ENCODE measurements at regions not wholly inside any gene's neighbourhood (a gene's known extent, or its start where the extent isn't known, plus 50 kb on each side); places are given as distances from the start of the nearest gene placed in this dataset.

DNA sequence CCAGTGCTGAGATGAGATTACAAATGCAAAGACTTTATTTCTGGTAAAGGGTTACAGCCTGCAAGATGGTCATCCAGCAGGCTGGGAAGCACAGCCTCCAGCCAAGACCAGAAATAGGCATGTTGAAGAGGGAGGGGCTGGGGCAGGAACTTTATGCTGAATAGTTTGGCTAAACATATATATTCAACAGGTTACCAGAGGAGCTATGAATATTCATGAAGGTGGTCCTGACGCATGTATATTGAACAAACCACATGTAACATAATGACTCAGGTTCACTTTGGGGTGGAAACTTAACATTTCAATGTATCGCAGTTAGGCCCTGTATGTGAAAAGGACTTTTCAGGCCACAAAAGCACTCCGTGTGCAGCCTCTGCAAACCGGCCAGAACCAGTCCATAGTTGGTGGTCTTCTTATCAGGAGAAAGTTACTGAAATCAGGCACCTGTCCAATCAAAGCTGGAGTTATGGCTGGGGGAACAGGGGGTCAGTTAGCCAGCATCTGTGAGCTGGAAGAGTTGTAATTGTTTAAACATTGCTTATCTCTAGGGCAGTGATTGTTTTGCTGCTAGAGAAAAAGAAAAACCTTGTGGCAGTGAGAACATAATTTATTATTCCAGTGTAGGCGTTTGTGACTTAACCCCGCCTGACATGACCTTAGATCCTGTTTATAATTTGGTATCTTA is 372.9 kb upstream of the AUTS2 start:
- TF ChIP-seq, protein P1, sequence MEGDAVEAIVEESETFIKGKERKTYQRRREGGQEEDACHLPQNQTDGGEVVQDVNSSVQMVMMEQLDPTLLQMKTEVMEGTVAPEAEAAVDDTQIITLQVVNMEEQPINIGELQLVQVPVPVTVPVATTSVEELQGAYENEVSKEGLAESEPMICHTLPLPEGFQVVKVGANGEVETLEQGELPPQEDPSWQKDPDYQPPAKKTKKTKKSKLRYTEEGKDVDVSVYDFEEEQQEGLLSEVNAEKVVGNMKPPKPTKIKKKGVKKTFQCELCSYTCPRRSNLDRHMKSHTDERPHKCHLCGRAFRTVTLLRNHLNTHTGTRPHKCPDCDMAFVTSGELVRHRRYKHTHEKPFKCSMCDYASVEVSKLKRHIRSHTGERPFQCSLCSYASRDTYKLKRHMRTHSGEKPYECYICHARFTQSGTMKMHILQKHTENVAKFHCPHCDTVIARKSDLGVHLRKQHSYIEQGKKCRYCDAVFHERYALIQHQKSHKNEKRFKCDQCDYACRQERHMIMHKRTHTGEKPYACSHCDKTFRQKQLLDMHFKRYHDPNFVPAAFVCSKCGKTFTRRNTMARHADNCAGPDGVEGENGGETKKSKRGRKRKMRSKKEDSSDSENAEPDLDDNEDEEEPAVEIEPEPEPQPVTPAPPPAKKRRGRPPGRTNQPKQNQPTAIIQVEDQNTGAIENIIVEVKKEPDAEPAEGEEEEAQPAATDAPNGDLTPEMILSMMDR (IDR thresholded peaks at IDR 0.05): no peak

- TF ChIP-seq, protein P1 (IDR thresholded peaks at IDR 0.05): no peak
These were observed 370.0 kb upstream of the AUTS2 start for GRCh38 chr7:69228212-69228811.

DNA sequence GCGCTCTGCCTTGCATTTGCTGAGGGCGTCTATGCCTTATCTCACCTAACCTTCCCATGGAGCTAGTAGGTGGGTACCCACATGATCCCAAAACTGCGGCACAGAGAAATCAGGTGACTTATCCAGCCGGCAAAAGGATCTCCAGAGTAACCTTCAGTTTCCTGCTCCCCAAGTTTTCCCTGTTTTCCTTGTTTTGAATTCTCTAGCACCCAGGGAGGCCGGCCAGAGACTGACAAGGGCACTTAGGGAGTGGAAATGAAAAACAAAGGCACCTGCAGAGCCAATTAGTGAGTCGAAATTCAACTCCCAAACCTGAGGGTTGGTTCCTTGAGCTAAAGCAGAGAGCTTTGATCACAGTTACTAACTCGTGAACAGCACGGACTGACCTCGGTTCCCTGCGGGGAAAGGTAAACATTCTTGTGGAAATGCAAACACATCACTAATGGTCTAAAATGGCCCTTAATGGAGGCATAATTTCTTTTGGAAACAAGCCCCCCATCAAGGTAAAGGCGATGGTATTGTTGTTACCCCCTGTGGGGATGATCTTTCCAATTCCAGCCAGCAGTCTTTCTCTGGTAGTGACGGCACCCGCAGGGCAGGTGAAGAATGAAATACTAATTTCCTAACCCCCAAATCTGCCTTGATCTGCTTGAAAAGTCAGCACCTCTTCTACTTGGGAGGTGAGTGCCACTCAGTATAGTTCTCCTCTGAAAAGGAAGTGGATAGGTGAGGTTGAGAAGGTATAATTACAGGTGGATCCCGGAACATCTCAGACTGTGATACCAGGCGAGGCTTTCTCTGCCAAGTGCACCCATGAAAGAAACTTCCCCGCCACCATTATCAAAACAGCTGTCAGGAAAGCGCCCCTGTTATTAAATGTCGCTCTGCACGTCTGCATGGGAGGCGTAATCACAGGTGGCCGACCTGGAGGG is 365.6 kb upstream of the AUTS2 start:
- TF ChIP-seq, protein P1 (IDR thresholded peaks at IDR 0.05): no peak

DNA sequence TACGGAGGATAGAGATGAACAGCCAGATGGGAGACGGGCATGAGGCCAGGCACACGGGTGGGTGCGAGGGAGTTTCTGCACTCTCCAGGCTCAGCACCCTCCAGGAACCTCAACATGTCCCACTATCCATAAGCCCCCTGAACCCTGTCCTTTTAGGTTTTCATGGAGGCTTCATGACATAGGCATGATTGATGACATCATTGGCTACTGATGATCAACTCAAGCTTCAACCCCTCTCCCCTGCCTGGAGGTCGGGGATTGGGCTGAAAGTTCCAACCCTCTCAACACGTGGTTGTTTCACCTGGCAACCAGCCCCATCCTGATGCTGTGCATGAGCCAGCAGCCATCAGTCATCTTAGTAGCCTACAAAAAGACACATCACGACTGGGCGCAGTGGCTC is 360.7 kb upstream of the AUTS2 start:
- TF ChIP-seq, protein P1 (IDR thresholded peaks at IDR 0.05): no peak

GRCh38 chr7:69243016-69243415 is 355.3 kb upstream of the AUTS2 start:
- TF ChIP-seq, protein P1 (IDR thresholded peaks at IDR 0.05): no peak

GRCh38 chr7:69244701-69245100 is 353.6 kb upstream of the AUTS2 start:
- TF ChIP-seq, protein P1 (IDR thresholded peaks at IDR 0.05): no peak

- TF ChIP-seq, protein P1 (IDR thresholded peaks at IDR 0.05): no peak
These were observed 352.6 kb upstream of the AUTS2 start for GRCh38 chr7:69245646-69246045.
